Bronchial epithelial cell (primary cell): ENCODE measurements at regions not wholly inside any gene's neighbourhood (a gene's known extent, or its start where the extent isn't known, plus 50 kb on each side); places are given as distances from the start of the nearest gene placed in this dataset.
A peak's percentile ranks its signal among the peaks of the same experiment; 100 is the strongest.

ENCODE experiments used
- DNase-seq: peaks from one replicate; pipeline ENCODE4 v3.0.0-alpha.2; 2010; ENCODE audit warnings: low read depth
- FAIRE-seq: peaks from 2 replicates; lab custom pipeline; 2011; peaks lifted over from hg19 to GRCh38; lab: Jason Lieb, UNC
- H3K27me3 ChIP-seq: 2 replicates; pipeline ENCODE4 v1.5.1; 2011; ENCODE audit warnings: low read length; ENCODE audit not compliant: control insufficient read depth, insufficient read depth
- H3K36me3 ChIP-seq: 2 replicates; pipeline ENCODE4 v1.5.1; 2011; ENCODE audit warnings: low read length; ENCODE audit not compliant: control insufficient read depth, insufficient read depth
- H3K4me3 ChIP-seq: 2 replicates; pipeline ENCODE4 v1.5.1; 2011; ENCODE audit warnings: mild to moderate bottlenecking, low read depth, low read length, control low read depth
- TF ChIP-seq, protein P1 (sequence below): IDR thresholded peaks from 2 replicates; pipeline ENCODE4 v1.5.1; 2011; ENCODE audit warnings: mild to moderate bottlenecking, moderate library complexity, low read length, control low read depth, inconsistent platforms; ENCODE audit not compliant: insufficient read depth, severe bottlenecking

DNA sequence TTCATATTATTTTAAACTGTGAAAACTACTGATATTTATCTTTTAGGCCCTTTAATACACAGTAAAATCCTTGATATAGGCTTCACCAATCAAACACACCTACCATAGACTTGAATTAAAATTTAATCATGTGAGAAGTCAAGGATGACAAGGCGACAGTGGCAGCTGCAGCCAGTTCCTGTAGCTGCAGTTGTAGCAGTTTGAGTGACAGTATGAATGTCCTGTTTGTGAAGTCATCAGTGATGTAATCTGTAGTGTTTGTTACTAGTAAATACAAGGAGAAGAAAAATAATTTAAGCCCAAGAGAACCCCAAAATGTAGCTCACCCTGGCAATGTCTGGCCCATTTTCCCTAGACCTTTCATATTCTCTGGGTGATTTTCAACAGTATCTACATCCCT, 897.0 kb downstream of the SLITRK6 start:
- DNase-seq, result no peak
- no peaks in the 10 kb centered on the region for H3K27me3 ChIP-seq
- H3K36me3 ChIP-seq, result no peaks in the 10 kb centered on the region
- FAIRE-seq, result no peak
- TF ChIP-seq, protein P1, sequence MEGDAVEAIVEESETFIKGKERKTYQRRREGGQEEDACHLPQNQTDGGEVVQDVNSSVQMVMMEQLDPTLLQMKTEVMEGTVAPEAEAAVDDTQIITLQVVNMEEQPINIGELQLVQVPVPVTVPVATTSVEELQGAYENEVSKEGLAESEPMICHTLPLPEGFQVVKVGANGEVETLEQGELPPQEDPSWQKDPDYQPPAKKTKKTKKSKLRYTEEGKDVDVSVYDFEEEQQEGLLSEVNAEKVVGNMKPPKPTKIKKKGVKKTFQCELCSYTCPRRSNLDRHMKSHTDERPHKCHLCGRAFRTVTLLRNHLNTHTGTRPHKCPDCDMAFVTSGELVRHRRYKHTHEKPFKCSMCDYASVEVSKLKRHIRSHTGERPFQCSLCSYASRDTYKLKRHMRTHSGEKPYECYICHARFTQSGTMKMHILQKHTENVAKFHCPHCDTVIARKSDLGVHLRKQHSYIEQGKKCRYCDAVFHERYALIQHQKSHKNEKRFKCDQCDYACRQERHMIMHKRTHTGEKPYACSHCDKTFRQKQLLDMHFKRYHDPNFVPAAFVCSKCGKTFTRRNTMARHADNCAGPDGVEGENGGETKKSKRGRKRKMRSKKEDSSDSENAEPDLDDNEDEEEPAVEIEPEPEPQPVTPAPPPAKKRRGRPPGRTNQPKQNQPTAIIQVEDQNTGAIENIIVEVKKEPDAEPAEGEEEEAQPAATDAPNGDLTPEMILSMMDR, result no peak
- H3K4me3 ChIP-seq, result no peak overlapping the region

DNA sequence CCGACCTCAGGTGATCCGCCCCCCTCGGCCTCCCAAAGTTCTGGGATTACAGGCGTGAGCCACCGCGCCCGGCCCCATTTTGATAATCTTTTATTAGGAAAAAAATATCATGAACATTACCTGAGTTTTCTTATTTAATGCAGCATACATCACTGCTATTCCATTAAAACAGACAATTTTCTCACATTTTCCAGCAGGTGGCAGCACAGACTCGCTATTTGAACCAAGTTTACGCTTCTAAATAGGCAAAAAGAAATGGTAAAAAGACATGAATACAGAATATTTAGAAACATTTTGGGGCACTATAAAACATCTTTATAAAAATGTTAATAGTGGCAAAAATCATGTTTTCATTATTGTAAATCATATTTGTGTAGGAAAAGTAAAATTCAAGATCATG, 903.1 kb downstream of the SLITRK6 start:
- DNase-seq (peak; percentile 57), FAIRE-seq (no peak)
- Histone ChIP-seq H3K4me3 (no peak overlapping the region), H3K36me3 (no peaks in the 10 kb centered on the region), H3K27me3 (no peaks in the 10 kb centered on the region)
- TF ChIP-seq, protein P1, result peak; percentile 23

DNA sequence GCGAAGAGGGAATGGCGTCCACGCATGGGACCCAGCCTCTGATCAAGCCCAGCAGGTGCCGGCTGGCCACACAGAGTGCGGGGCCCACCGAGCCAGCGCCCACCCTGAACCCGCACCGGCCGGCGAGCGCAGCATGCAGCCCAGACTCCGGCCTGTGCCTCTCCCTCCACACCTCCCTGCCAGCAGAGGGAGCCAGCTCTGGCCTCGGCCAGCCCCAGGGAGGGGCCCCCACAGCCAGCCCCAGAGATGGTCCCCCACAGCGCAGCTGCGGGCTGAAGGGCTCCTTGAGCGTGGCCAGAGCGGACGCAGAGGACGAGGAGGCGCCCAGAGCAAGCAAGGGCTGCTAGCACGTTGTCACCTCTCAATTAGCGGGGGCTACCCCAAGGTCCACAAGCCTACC, 904.5 kb downstream of the SLITRK6 start:
- DNase-seq (no peak), FAIRE-seq (no peak)
- TF ChIP-seq, protein P1, result no peak
- Histone ChIP-seq H3K4me3 (no peak overlapping the region), H3K36me3 (no peaks in the 10 kb centered on the region), H3K27me3 (no peaks in the 10 kb centered on the region)

DNA sequence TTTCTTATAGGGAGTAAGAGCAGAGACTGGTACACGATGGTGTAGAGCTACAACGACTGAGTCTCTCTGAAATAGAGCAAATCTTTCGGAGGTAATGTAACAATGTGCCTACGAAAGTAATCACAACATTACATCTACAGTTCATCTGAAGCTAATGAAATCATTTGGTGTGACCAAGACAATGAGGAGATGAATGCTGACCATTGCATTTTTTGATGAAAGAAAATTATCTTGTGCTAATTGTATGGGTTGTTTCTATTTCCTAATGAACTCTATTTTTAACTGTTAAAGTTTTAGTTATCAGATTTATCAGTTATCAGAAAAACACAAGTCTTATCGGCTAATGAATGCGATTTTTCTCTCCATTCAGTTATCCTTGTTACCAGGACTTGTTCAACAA, 913.4 kb downstream of the SLITRK6 start:
- TF ChIP-seq, protein P1, result no peak
- FAIRE-seq (no peak), DNase-seq (no peak)
- H3K4me3 ChIP-seq, result no peak overlapping the region
- H3K36me3 ChIP-seq, result no peaks in the 10 kb centered on the region
- no peaks in the 10 kb centered on the region for H3K27me3 ChIP-seq

DNA sequence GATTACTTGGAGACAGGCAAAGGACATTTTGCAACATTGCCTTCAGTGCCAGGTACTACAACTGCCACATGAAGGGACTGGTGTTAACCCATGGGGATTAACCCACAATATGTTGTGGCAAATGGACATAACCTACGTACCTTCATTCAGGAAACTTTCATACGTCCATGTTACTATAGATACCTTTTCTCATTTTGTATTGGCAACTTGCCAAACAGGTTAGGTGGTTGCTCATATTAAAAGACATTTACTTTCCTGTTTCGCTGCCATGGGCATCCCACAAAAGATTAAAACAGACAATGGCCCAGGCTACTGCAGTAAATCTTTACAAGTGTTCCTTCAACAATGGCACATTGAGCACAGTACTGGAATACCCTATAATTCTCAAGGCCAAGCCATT, 925.3 kb downstream of the SLITRK6 start:
- TF ChIP-seq, protein P1, result no peak
- no peaks in the 10 kb centered on the region for H3K36me3 ChIP-seq
- H3K4me3 ChIP-seq, result no peak overlapping the region
- FAIRE-seq (no peak), DNase-seq (no peak)
- H3K27me3 ChIP-seq, result no peaks in the 10 kb centered on the region

DNA sequence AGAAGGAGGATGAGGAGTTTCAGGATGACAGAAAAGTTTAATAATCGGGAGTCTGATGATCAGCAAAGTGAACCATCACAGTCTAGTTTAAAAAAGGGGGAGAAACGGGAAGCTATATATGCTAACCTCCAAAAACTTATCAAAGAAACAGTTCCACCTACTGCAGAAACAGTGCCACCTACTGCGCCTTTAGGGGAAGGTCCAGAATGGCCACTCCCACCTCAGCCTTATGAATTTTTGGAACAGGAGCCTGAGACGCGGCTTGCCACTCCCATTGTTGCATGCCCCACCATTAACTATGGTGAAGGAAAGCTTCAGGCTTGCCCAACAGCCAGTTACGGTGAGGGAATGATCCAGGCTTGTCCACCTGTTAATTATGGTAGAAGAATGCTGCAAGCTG, 929.0 kb downstream of the SLITRK6 start:
- no peak for FAIRE-seq
- Histone ChIP-seq H3K27me3 (no peaks in the 10 kb centered on the region), H3K36me3 (no peaks in the 10 kb centered on the region), H3K4me3 (no peak overlapping the region)
- DNase-seq, result peak; percentile 0
- TF ChIP-seq, protein P1, result peak; percentile 11
